IPS-20b (cell line): ENCODE measurements at regions not wholly inside any gene's neighbourhood (a gene's known extent, or its start where the extent isn't known, plus 50 kb on each side); places are given as distances from the start of the nearest gene placed in this dataset.

Experiments
- H3K27ac ChIP-seq: one replicate; pipeline ENCODE4 v1.5.1; 2013; ENCODE audit warnings: low read length
- H3K27me3 ChIP-seq: 2 replicates; pipeline ENCODE4 v1.6.1; 2013; ENCODE audit warnings: mild to moderate bottlenecking, low read length, inconsistent platforms; ENCODE audit not compliant: insufficient read depth
- H3K36me3 ChIP-seq: 2 replicates; pipeline ENCODE4 v1.6.1; 2013; ENCODE audit warnings: low read depth, mild to moderate bottlenecking, inconsistent platforms, low read length, moderate library complexity; ENCODE audit not compliant: insufficient read depth
- H3K4me1 ChIP-seq: 2 replicates; pipeline ENCODE4 v1.6.1; 2013; ENCODE audit warnings: mild to moderate bottlenecking, control low read depth, inconsistent platforms, low read length, moderate library complexity; ENCODE audit not compliant: insufficient read depth
- H3K4me3 ChIP-seq: 2 replicates; pipeline ENCODE4 v1.5.1; 2013; ENCODE audit warnings: mild to moderate bottlenecking, low read length, inconsistent platforms
- H3K9ac ChIP-seq: 2 replicates; pipeline ENCODE4 v1.6.1; 2013; ENCODE audit warnings: low read depth, mild to moderate bottlenecking, inconsistent platforms, low read length, moderate library complexity
- H3K9me3 ChIP-seq: 2 replicates; pipeline ENCODE4 v1.6.1; 2013; ENCODE audit warnings: mild to moderate bottlenecking, low read depth, low read length, inconsistent platforms; ENCODE audit not compliant: insufficient read depth

- Histone ChIP-seq H3K4me1 (no peaks in the 10 kb centered on the region), H3K9me3 (no peaks in the 10 kb centered on the region), H3K36me3 (no peaks in the 10 kb centered on the region), H3K9ac (no peak overlapping the region), H3K4me3 (no peak overlapping the region), H3K27me3 (no peaks in the 10 kb centered on the region), H3K27ac (no peak overlapping the region)
Observed at GRCh38 chr3:35562141-35562540, 77.2 kb upstream of the ARPP21 start.

DNA sequence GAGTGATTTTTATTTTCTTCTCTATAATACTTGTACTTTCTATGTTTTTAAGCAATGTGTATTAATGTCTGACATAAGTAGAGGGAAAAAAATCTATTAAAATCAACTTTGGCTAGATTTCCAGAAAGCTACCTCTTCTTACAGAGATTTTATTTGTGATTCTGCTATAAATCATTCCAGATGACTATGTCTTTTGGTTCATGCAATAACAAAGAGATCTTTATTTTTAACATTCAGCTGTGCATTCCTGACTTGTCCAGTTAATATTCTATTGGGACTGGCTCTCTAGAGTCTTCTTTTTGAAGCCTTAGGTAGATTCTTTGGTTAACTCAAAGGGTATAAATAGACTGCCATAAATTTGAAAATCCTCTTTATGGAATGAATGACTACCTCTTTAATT lies 74.3 kb upstream of the ARPP21 start:
- Histone ChIP-seq H3K9ac (no peak overlapping the region), H3K27me3 (no peaks in the 10 kb centered on the region), H3K27ac (no peak overlapping the region), H3K36me3 (no peaks in the 10 kb centered on the region), H3K9me3 (no peaks in the 10 kb centered on the region), H3K4me1 (no peaks in the 10 kb centered on the region), H3K4me3 (no peak overlapping the region)
